ENCODE measurements at regions not wholly inside any gene's neighbourhood (a gene's known extent, or its start where the extent isn't known, plus 50 kb on each side); places are given as distances from the start of the nearest gene placed in this dataset.

- Mint-ChIP-seq H3K27ac (no peak overlapping the region), H3K27me3 (peaks cover 5% of the 10 kb centered on the region), H3K36me3 (no peaks in the 10 kb centered on the region), H3K4me3 (no peak overlapping the region), H3K9me3 (no peaks in the 10 kb centered on the region), H3K4me1 (ENCODE audit: unreplicated experiment) (peaks cover 16% of the 10 kb centered on the region)
- no peak for TF ChIP-seq CTCF (conservative IDR thresholded peaks at IDR 0.05)
- DNase-seq (ENCODE audit: extremely low spot score, unreplicated experiment), result no peak
Observed at GRCh38 chr16:17940584-17941364, 395.8 kb downstream of the NPIPA8 start.

- Mint-ChIP-seq H3K36me3 (no peaks in the 10 kb centered on the region), H3K9me3 (no peaks in the 10 kb centered on the region), H3K27ac (no peak overlapping the region), H3K27me3 (peaks cover 3% of the 10 kb centered on the region), H3K4me3 (no peak overlapping the region), H3K4me1 (ENCODE audit: unreplicated experiment) (peaks cover 16% of the 10 kb centered on the region)
- TF ChIP-seq CTCF (conservative IDR thresholded peaks at IDR 0.05), result no peak
- DNase-seq (ENCODE audit: extremely low spot score, unreplicated experiment), result no peak
Observed at GRCh38 chr16:17939723-17940122, 396.8 kb downstream of the NPIPA8 start.

GRCh38 chr16:17939122-17939536 is 397.4 kb downstream of the NPIPA8 start:
- DNase-seq (ENCODE audit: extremely low spot score, unreplicated experiment), result no peak
- H3K27me3 Mint-ChIP-seq, result peaks cover 3% of the 10 kb centered on the region
- H3K36me3 Mint-ChIP-seq, result no peaks in the 10 kb centered on the region
- no peak overlapping the region for H3K27ac Mint-ChIP-seq
- no peaks in the 10 kb centered on the region for H3K9me3 Mint-ChIP-seq
- TF ChIP-seq CTCF (conservative IDR thresholded peaks at IDR 0.05), result no peak
- peaks cover 16% of the 10 kb centered on the region for H3K4me1 Mint-ChIP-seq (ENCODE audit: unreplicated experiment)
- no peak overlapping the region for H3K4me3 Mint-ChIP-seq

GRCh38 chr16:17938546-17938945 is 398.0 kb downstream of the NPIPA8 start:
- peaks cover 2% of the 10 kb centered on the region for H3K27me3 Mint-ChIP-seq
- no peak overlapping the region for H3K4me3 Mint-ChIP-seq
- no peak overlapping the region for H3K27ac Mint-ChIP-seq
- DNase-seq (ENCODE audit: extremely low spot score, unreplicated experiment), result no peak
- no peaks in the 10 kb centered on the region for H3K36me3 Mint-ChIP-seq
- no peak for TF ChIP-seq CTCF (conservative IDR thresholded peaks at IDR 0.05)
- no peaks in the 10 kb centered on the region for H3K9me3 Mint-ChIP-seq
- H3K4me1 Mint-ChIP-seq (ENCODE audit: unreplicated experiment), result peaks cover 16% of the 10 kb centered on the region

- Mint-ChIP-seq H3K4me1 (ENCODE audit: unreplicated experiment) (peaks cover 16% of the 10 kb centered on the region), H3K4me3 (no peak overlapping the region), H3K27me3 (no peaks in the 10 kb centered on the region), H3K9me3 (no peaks in the 10 kb centered on the region), H3K36me3 (no peaks in the 10 kb centered on the region), H3K27ac (no peak overlapping the region)
- DNase-seq (ENCODE audit: extremely low spot score, unreplicated experiment), result no peak
- TF ChIP-seq CTCF (conservative IDR thresholded peaks at IDR 0.05), result no peak
Observed at GRCh38 chr16:17936766-17937402, 399.7 kb downstream of the NPIPA8 start.

Measured in type B pancreatic cell (in vitro differentiated cells).